Fibroblast of gingiva (primary cell): ENCODE measurements at regions not wholly inside any gene's neighbourhood (a gene's known extent, or its start where the extent isn't known, plus 50 kb on each side); places are given as distances from the start of the nearest gene placed in this dataset.
A peak's percentile ranks its signal among the peaks of the same experiment; 100 is the strongest.
"Not testable (repeated sequence)": the region's sequence is repeated elsewhere in the genome, so short reads cannot be mapped to it uniquely, and the experiment has no call there.

Source experiments
- DNase-seq: peaks from one replicate; pipeline ENCODE4 v3.0.0-alpha.2; 2011; ENCODE audit warnings: low read depth

GRCh38 chr4:17010426-17011087 lies 112.1 kb upstream of the LDB2 start:
- DNase-seq, result no peak

GRCh38 chr4:17009871-17010367 lies 111.5 kb upstream of the LDB2 start:
- no peak for DNase-seq

- no peak for DNase-seq
These were observed 110.4 kb upstream of the LDB2 start for GRCh38 chr4:17008834-17009345.

GRCh38 chr4:17003606-17004392 lies 105.4 kb upstream of the LDB2 start:
- not testable (repeated sequence) for DNase-seq

DNA sequence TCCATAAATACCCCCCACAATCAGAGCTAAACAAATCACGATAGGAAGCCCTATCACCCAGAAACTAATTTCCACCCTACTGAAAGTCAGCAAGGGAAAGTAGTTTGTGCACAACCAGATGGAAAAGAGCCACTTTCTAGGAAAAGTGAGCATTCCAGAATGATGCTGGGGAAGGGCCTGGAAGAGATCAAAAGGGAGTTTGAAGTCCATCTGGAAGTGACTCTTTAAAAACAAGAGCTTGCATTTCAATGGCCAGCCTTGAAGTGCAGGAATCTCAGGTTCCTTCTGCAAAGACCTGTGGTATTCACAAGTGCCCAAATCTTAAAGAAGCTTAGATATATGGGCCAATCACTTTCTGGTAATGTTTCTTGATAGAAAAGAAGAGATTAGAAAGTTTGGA lies 97.0 kb upstream of the LDB2 start:
- no peak for DNase-seq

DNA sequence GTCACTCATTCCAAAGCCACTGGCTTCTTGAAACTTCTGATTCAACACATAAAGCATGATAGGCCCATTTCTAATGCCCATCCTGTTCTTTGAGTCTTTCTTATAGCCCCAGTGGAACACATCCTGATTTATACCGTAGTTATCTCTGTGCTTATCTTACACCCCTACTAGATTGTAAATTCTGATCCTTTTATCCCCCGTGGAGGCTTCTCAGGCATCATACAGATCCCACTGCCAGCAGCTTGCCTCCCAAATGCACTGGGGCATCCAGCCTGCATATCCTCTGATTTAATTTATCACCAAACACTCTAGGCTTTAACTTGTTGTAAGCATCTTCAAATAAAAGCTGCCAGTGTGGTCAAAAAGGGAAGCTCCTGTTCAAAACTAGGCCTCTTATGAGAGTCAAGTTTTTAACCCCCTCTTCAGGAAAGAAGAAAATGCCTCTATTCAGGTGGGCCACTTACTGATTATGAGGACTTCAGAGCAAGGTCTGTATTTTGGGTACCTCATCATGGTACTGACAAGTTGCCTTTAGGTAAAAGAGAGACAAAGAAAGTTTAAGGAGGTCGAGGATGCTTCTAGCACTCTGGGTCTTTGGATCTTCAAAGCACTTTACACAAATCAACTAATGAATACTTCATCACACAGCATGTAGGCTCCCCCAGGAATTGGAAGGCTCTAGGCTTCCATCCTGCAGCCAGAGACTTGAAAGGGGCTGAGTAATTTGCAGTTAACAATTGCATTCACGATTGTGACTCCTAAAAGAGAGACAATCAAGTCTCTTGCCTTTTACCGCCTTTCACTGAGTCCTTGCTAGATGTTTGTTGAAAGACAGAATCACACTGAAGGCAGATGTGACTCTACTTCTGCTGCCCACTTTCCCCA lies 95.8 kb upstream of the LDB2 start:
- no peak for DNase-seq

DNA sequence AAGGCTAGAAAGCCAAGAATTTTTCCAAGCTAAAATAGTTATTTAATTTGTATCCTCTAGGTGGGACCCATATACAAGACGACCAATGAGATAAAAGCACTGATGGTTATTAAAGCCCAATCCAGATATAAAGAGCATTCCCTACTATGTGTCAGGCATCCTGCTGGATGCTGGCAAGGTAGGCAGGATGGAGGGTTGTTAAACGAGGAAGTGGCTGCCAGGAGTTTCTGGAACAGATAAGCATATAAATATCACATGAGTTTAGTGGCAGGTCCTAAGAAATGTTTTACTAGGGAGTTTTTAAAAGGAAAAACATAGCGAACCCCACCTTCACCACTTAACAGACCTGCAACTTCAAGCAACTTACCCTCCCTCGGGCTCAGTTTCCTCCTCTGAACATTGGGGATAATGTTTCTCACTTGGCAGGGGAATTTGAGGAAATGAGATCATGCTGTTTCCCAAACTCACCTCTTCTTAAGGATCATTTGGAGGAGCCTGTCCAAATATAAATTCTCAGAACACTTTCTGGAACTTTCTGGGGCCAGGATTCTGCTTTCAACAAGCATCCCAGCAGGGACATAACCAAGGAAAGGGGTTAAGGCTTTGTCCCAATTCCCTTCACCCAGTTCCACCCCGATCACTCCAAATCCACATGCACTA lies 94.3 kb upstream of the LDB2 start:
- DNase-seq, result no peak

DNA sequence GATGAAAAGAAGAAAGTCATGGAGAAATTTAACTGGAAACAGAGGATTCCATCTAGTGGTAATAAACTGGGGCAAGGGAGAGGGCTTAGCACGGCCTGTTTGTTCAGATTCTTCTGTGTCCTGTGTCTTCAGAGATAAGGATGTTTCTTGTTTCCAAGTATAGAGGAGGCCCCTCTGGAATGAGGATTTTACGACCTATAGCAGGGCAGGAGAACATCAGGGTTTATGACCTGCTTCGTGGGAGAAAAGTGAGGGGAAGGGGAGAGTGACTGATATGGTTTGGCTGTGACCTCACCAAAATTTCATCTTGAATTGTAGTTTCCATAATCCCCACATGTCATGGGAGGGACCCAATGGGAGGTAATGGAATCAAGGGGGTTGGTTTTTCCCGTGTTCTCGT lies 93.0 kb upstream of the LDB2 start:
- no peak for DNase-seq

- DNase-seq, result no peak
These were observed 90.9 kb upstream of the LDB2 start for GRCh38 chr4:16989371-16989770.

DNA sequence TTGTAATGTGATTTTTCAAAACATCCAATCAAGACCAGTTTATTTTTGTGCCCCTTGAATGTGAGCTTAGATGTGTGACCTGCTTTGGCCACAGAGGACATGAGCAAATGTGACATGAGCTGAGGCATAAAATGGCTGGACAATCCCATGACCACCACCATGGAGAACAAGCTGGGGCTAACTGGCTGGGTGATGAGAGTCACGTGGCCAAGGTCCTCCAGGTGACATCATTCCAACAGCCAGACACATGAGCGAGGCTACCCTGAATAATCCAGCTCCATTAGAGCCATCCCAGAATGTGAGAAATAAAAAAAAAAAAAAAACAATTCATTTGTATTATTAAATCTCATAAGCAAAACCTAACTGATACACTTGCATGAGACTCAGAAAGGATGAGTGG lies 90.4 kb upstream of the LDB2 start:
- no peak for DNase-seq

GRCh38 chr4:16977081-16977480 lies 78.6 kb upstream of the LDB2 start:
- no peak for DNase-seq

DNA sequence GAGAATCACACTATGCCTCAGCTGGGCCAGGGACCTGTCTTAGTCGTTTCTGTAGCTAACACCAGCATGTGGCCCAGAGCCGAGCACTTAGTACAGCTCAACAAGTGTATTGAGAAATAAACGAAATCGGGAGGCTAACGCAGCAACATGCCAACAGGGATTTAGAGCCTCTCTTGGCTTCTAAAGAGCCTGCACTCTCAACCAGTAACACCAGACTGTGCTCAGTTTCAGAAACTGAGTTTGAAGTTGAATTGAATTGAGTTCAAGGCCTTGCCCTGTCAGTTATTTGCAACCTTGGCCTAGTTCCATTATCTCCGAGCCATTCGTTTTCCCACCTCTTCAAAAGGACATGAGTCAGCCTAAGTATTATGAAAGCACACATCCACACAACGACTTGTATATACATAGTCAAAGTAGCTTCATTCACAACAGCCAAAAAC lies 71.3 kb upstream of the LDB2 start:
- peak; percentile 57 for DNase-seq

DNA sequence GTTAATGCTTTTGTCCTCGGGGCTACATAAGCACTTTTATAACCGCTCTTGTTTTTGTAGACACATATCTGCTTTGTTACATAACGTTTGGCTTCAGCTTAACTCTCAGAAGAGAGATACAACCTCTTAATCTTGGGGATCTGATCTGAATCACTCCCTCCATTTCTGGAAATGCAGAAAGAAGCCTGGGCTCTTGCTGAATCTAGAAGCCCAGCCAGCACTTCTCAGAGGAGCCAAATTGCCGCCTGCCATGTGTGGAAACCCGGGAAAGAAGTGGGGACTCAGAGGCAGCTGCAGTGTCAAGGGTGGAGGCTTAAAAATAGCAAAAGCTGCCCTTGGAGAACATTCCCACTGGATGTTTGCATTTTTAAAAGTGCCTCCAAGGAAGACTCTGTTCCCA lies 69.3 kb upstream of the LDB2 start:
- DNase-seq, result no peak

- no peak for DNase-seq
These were observed 60.9 kb upstream of the LDB2 start for GRCh38 chr4:16959305-16959704.

GRCh38 chr4:16952896-16953630 lies 54.6 kb upstream of the LDB2 start:
- DNase-seq, result peak; percentile 19

DNA sequence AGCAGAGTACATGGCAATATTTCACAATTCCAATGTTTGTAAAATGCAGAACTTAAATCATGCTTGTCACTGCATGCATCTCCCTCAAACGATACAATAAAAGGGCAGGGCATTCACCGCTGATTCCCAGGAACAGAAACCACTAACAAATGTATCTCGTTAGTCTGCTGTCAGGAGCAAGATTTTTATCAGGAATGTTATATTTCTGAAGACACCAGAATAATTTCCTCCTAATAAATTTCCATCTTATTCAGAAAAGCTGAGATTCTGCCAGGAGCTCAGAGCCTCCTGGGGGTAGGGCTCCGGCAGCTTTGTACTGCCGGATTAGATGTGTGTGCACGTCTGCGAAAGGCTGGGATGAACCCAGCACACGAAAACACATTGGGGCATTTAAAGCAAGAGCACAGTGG lies 54.0 kb upstream of the LDB2 start:
- no peak for DNase-seq
